GM23338 (cell line): ENCODE measurements at regions not wholly inside any gene's neighbourhood (a gene's known extent, or its start where the extent isn't known, plus 50 kb on each side); places are given as distances from the start of the nearest gene placed in this dataset.

ENCODE experiments used
- ATAC-seq: fragments of 200-7000 bp; cut with Tn5 transposase; 3 replicates; pipeline ENCODE4 v1.9.1; 2020
- DNase-seq: peaks from one replicate; pipeline ENCODE4 v3.0.0-alpha.2; 2015; ENCODE audit warnings: low spot score
- H2AFZ ChIP-seq: fragments of 200-600 bp; sonication (generic); 2 replicates; pipeline ENCODE4 v1.8.0; 2016; ENCODE audit warnings: antibody characterized with exemption, mild to moderate bottlenecking, moderate library complexity
- H3F3A ChIP-seq: fragments of 200-600 bp; sonication (generic); replicated peaks from 2 replicates; pipeline ENCODE4 v1.8.0; 2017; ENCODE audit warnings: antibody characterized with exemption, mixed run types, low read depth
- H3K27ac ChIP-seq: fragments of 200-600 bp; sonication (generic); 2 replicates; pipeline ENCODE4 v1.6.1; 2016; ENCODE audit warnings: low read depth
- H3K27me3 ChIP-seq: fragments of 200-600 bp; sonication (generic); 2 replicates; pipeline ENCODE4 v1.8.0; 2016; ENCODE audit warnings: mild to moderate bottlenecking, mixed run types, moderate library complexity; ENCODE audit not compliant: insufficient read depth
- H3K36me3 ChIP-seq: fragments of 200-600 bp; sonication (generic); 2 replicates; pipeline ENCODE4 v1.8.0; 2016; ENCODE audit warnings: mild to moderate bottlenecking; ENCODE audit not compliant: insufficient read depth
- H3K4me1 ChIP-seq: fragments of 200-600 bp; sonication (generic); 2 replicates; pipeline ENCODE4 v1.8.0; 2016; ENCODE audit warnings: mild to moderate bottlenecking, moderate library complexity; ENCODE audit not compliant: insufficient read depth
- H3K4me2 ChIP-seq: fragments of 200-600 bp; sonication (generic); 2 replicates; pipeline ENCODE4 v1.7.1; 2017; ENCODE audit warnings: mixed run types
- H3K4me3 ChIP-seq: fragments of 200-600 bp; sonication (generic); 2 replicates; pipeline ENCODE4 v1.6.1; 2016; ENCODE audit warnings: mixed run types
- H3K79me2 ChIP-seq: fragments of 200-600 bp; sonication (generic); replicated peaks from 2 replicates; pipeline ENCODE4 v1.8.0; 2017; ENCODE audit warnings: mild to moderate bottlenecking; ENCODE audit not compliant: insufficient read depth
- H3K9me2 ChIP-seq: fragments of 200-600 bp; sonication (generic); 2 replicates; pipeline ENCODE4 v1.8.0; 2017; ENCODE audit not compliant: insufficient read depth
- H4K20me1 ChIP-seq: fragments of 200-600 bp; sonication (generic); replicated peaks from 2 replicates; pipeline ENCODE4 v1.8.0; 2017; ENCODE audit warnings: mild to moderate bottlenecking; ENCODE audit not compliant: insufficient read depth
- H3K27ac Mint-ChIP-seq: 2 replicates; pipeline ENCODE4 v1.8.0; 2020; ENCODE audit warnings: inconsistent platforms, mild to moderate bottlenecking, moderate library complexity, mixed read lengths
- H3K27me3 Mint-ChIP-seq: 3 replicates; pipeline ENCODE4 v1.8.0; 2022; ENCODE audit warnings: low read depth, mild to moderate bottlenecking, moderate library complexity, mixed read lengths, inconsistent platforms; ENCODE audit not compliant: insufficient read depth, poor library complexity
- H3K36me3 Mint-ChIP-seq: 3 replicates; pipeline ENCODE4 v1.8.0; 2021; ENCODE audit warnings: low read depth, mild to moderate bottlenecking, inconsistent platforms, moderate library complexity, mixed read lengths
- H3K4me1 Mint-ChIP-seq: 3 replicates; pipeline ENCODE4 v1.8.0; 2020; ENCODE audit warnings: mild to moderate bottlenecking, inconsistent platforms, mixed read lengths
- H3K4me3 Mint-ChIP-seq: 3 replicates; pipeline ENCODE4 v1.8.0; 2021; ENCODE audit warnings: moderate library complexity, mild to moderate bottlenecking, inconsistent platforms, mixed read lengths
- H3K9me3 Mint-ChIP-seq: 3 replicates; pipeline ENCODE4 v1.8.0; 2020; ENCODE audit warnings: moderate library complexity, mild to moderate bottlenecking, inconsistent platforms, mixed read lengths
- CREB1 ChIP-seq: fragments of 250-450 bp; sonication (Bioruptor Pico); IDR thresholded peaks from 2 replicates; pipeline ENCODE4 v1.5.0; 2020; ENCODE audit warnings: low read depth, mild to moderate bottlenecking, moderate library complexity
- CTCF ChIP-seq, 2 experiments: fragments of 200-600 bp in 1 of 2; sonication (generic) in 1 of 2; conservative IDR thresholded peaks; 2 replicates each; pipeline versions ENCODE4 v1.5.1 to v1.6.1; 2016 to 2017; ENCODE audit warnings: antibody characterized with exemption in 2 of 2, low read depth in 2 of 2, mild to moderate bottlenecking in 2 of 2, moderate library complexity in 1 of 2
- ETS1 ChIP-seq: IDR thresholded peaks from 2 replicates; pipeline ENCODE4 v1.6.1; 2016; ENCODE audit warnings: antibody characterized with exemption
- EZH2 ChIP-seq: fragments of 200-600 bp; sonication (generic); IDR thresholded peaks from one replicate; pipeline ENCODE4 v1.8.0; 2017; ENCODE audit warnings: antibody characterized with exemption, mild to moderate bottlenecking, low read depth; ENCODE audit not compliant: unreplicated experiment
- EZH2phosphoT487 ChIP-seq: fragments of 200-600 bp; sonication (generic); IDR thresholded peaks from one replicate; pipeline ENCODE4 v1.8.1; 2018; ENCODE audit warnings: antibody characterized with exemption; ENCODE audit not compliant: unreplicated experiment
- JUNB ChIP-seq: IDR thresholded peaks from one replicate; pipeline ENCODE4 v1.6.1; 2016; ENCODE audit warnings: antibody characterized with exemption; ENCODE audit not compliant: unreplicated experiment
- NANOG ChIP-seq: IDR thresholded peaks from 2 replicates; pipeline ENCODE4 v1.6.1; 2016; ENCODE audit warnings: antibody characterized with exemption, borderline replicate concordance
- POLR2AphosphoS5 ChIP-seq: IDR thresholded peaks from 2 replicates; pipeline ENCODE4 v1.6.1; 2016; ENCODE audit warnings: antibody characterized with exemption, low read depth
- REST ChIP-seq: IDR thresholded peaks from one replicate; pipeline ENCODE4 v1.6.1; 2018; ENCODE audit warnings: antibody characterized with exemption; ENCODE audit not compliant: unreplicated experiment
- STAT1 ChIP-seq: IDR thresholded peaks from one replicate; pipeline ENCODE4 v1.6.1; 2016; ENCODE audit warnings: antibody characterized with exemption; ENCODE audit not compliant: unreplicated experiment
- ZNF114 ChIP-seq: fragments of 250-450 bp; sonication (Bioruptor Pico); IDR thresholded peaks from 2 replicates; pipeline ENCODE4 v1.5.0; 2020; ENCODE audit warnings: mild to moderate bottlenecking, moderate library complexity
- ZNF331 ChIP-seq: fragments of 250-450 bp; sonication (Bioruptor Pico); IDR thresholded peaks from 2 replicates; pipeline ENCODE4 v1.5.0; 2020; ENCODE audit warnings: low read depth, mild to moderate bottlenecking, moderate library complexity
- ZNF462 ChIP-seq: fragments of 250-450 bp; sonication (Bioruptor Pico); IDR thresholded peaks from 2 replicates; pipeline ENCODE4 v1.5.0; 2020; ENCODE audit warnings: mild to moderate bottlenecking, moderate library complexity

GRCh38 chr1:59151860-59152259 is 145.0 kb upstream of the FGGY start:
- Histone ChIP-seq H3F3A (peaks cover 11% of the 10 kb centered on the region; the same call in 1 of the 2 replicates), H3K4me3 (no peak overlapping the region), H2AFZ (peak overlapping the region; percentile 52; the same call in 1 of the 2 replicates), H3K79me2 (no peaks in the 10 kb centered on the region), H3K36me3 (no peaks in the 10 kb centered on the region), H4K20me1 (no peaks in the 10 kb centered on the region), H3K4me1 (peaks cover 26% of the 10 kb centered on the region), H3K27me3 (peaks cover 11% of the 10 kb centered on the region), H3K27ac (no peak overlapping the region), H3K9me2 (no peaks in the 10 kb centered on the region), H3K4me2 (no peak overlapping the region)
- no peak for DNase-seq
- Mint-ChIP-seq H3K4me1 (peaks cover 38% of the 10 kb centered on the region), H3K27ac (no peak overlapping the region), H3K27me3 (no peaks in the 10 kb centered on the region), H3K9me3 (peaks cover under 1% of the 10 kb centered on the region; the same call in 2 of the 3 replicates), H3K36me3 (peaks cover under 1% of the 10 kb centered on the region; the same call in 2 of the 3 replicates), H3K4me3 (no peak overlapping the region)
- ATAC-seq = no peak
- TF ChIP-seq EZH2phosphoT487 = no peak
- TF ChIP-seq REST = no peak
- no peak for TF ChIP-seq ZNF462 (CRISPR knock-in tag)
- TF ChIP-seq CTCF (conservative IDR thresholded peaks at IDR 0.05; ENCODE audit: low read depth in 2 of 2) = no peak
- no peak for TF ChIP-seq STAT1
- TF ChIP-seq NANOG = no peak
- TF ChIP-seq ETS1 = no peak
- no peak for TF ChIP-seq ZNF331 (CRISPR knock-in tag)
- TF ChIP-seq ZNF114 (CRISPR knock-in tag) = no peak
- TF ChIP-seq POLR2AphosphoS5 = no peak
- TF ChIP-seq CREB1 (CRISPR knock-in tag) = no peak
- TF ChIP-seq JUNB = no peak
- TF ChIP-seq EZH2 = no peak
